ENCODE measurements at regions not wholly inside any gene's neighbourhood (a gene's known extent, or its start where the extent isn't known, plus 50 kb on each side); places are given as distances from the start of the nearest gene placed in this dataset.
"Not testable (repeated sequence)": the region's sequence is repeated elsewhere in the genome, so short reads cannot be mapped to it uniquely, and the experiment has no call there.

- no peak overlapping the region for H3K27ac ChIP-seq (ENCODE audit: low read depth, low read length)
- no peaks in the 10 kb centered on the region for H3K9me3 ChIP-seq (ENCODE audit: low read length)
- no peaks in the 10 kb centered on the region for H3K4me1 ChIP-seq (ENCODE audit: insufficient read depth, low read length)
- H3K9ac ChIP-seq (ENCODE audit: low read length) = no peak overlapping the region
- H3K4me3 ChIP-seq (ENCODE audit: low read depth in 1 of 2, low read length in 2 of 2) = no peak overlapping the region
- H3K36me3 ChIP-seq (ENCODE audit: insufficient read depth, low read length) = no peaks in the 10 kb centered on the region
- no peaks in the 10 kb centered on the region for H3K27me3 ChIP-seq (ENCODE audit: control insufficient read depth in 1 of 2, insufficient read depth in 2 of 2, low read length in 2 of 2)
Observed at GRCh38 chr13:21917086-21918015, 246.5 kb downstream of the FGF9 start.

GRCh38 chr13:21920802-21921201, 249.9 kb downstream of the FGF9 start:
- not testable (repeated sequence) for H3K27me3 ChIP-seq (ENCODE audit: control insufficient read depth in 1 of 2, insufficient read depth in 2 of 2, low read length in 2 of 2); H3K9me3 ChIP-seq (ENCODE audit: low read length); H3K9ac ChIP-seq (ENCODE audit: low read length); H3K36me3 ChIP-seq (ENCODE audit: insufficient read depth, low read length); H3K27ac ChIP-seq (ENCODE audit: low read depth, low read length); H3K4me1 ChIP-seq (ENCODE audit: insufficient read depth, low read length); H3K4me3 ChIP-seq (ENCODE audit: low read depth in 1 of 2, low read length in 2 of 2)

- H3K9me3 ChIP-seq (ENCODE audit: low read length) = no peaks in the 10 kb centered on the region
- H3K36me3 ChIP-seq (ENCODE audit: insufficient read depth, low read length) = no peaks in the 10 kb centered on the region
- no peaks in the 10 kb centered on the region for H3K27me3 ChIP-seq (ENCODE audit: control insufficient read depth in 1 of 2, insufficient read depth in 2 of 2, low read length in 2 of 2)
- H3K4me3 ChIP-seq (ENCODE audit: low read depth in 1 of 2, low read length in 2 of 2) = no peak overlapping the region
- H3K27ac ChIP-seq (ENCODE audit: low read depth, low read length) = no peak overlapping the region
- no peak overlapping the region for H3K9ac ChIP-seq (ENCODE audit: low read length)
- H3K4me1 ChIP-seq (ENCODE audit: insufficient read depth, low read length) = no peaks in the 10 kb centered on the region
Observed at GRCh38 chr13:21924958-21925357, 254.1 kb downstream of the FGF9 start.

- no peak overlapping the region for H3K4me3 ChIP-seq (ENCODE audit: low read depth in 1 of 2, low read length in 2 of 2)
- H3K4me1 ChIP-seq (ENCODE audit: insufficient read depth, low read length) = no peaks in the 10 kb centered on the region
- no peak overlapping the region for H3K9ac ChIP-seq (ENCODE audit: low read length)
- H3K27ac ChIP-seq (ENCODE audit: low read depth, low read length) = no peak overlapping the region
- H3K9me3 ChIP-seq (ENCODE audit: low read length) = no peaks in the 10 kb centered on the region
- no peaks in the 10 kb centered on the region for H3K27me3 ChIP-seq (ENCODE audit: control insufficient read depth in 1 of 2, insufficient read depth in 2 of 2, low read length in 2 of 2)
- no peaks in the 10 kb centered on the region for H3K36me3 ChIP-seq (ENCODE audit: insufficient read depth, low read length)
Observed at GRCh38 chr13:21925720-21926119, 254.8 kb downstream of the FGF9 start.

- no peaks in the 10 kb centered on the region for H3K4me1 ChIP-seq (ENCODE audit: insufficient read depth, low read length)
- H3K9ac ChIP-seq (ENCODE audit: low read length) = no peak overlapping the region
- no peak overlapping the region for H3K4me3 ChIP-seq (ENCODE audit: low read depth in 1 of 2, low read length in 2 of 2)
- H3K27me3 ChIP-seq (ENCODE audit: control insufficient read depth in 1 of 2, insufficient read depth in 2 of 2, low read length in 2 of 2) = no peaks in the 10 kb centered on the region
- no peaks in the 10 kb centered on the region for H3K9me3 ChIP-seq (ENCODE audit: low read length)
- H3K36me3 ChIP-seq (ENCODE audit: insufficient read depth, low read length) = no peaks in the 10 kb centered on the region
- no peak overlapping the region for H3K27ac ChIP-seq (ENCODE audit: low read depth, low read length)
Observed at GRCh38 chr13:21929400-21929799, 258.5 kb downstream of the FGF9 start.

GRCh38 chr13:21930536-21930935, 259.7 kb downstream of the FGF9 start:
- H3K9ac ChIP-seq (ENCODE audit: low read length) = no peak overlapping the region
- H3K36me3 ChIP-seq (ENCODE audit: insufficient read depth, low read length) = no peaks in the 10 kb centered on the region
- H3K27ac ChIP-seq (ENCODE audit: low read depth, low read length) = no peak overlapping the region
- H3K4me3 ChIP-seq (ENCODE audit: low read depth in 1 of 2, low read length in 2 of 2) = no peak overlapping the region
- no peaks in the 10 kb centered on the region for H3K27me3 ChIP-seq (ENCODE audit: control insufficient read depth in 1 of 2, insufficient read depth in 2 of 2, low read length in 2 of 2)
- no peaks in the 10 kb centered on the region for H3K4me1 ChIP-seq (ENCODE audit: insufficient read depth, low read length)
- no peaks in the 10 kb centered on the region for H3K9me3 ChIP-seq (ENCODE audit: low read length)

GRCh38 chr13:21932578-21932977, 261.7 kb downstream of the FGF9 start:
- Histone ChIP-seq H3K9me3 (ENCODE audit: low read length) (no peaks in the 10 kb centered on the region), H3K4me3 (ENCODE audit: low read depth in 1 of 2, low read length in 2 of 2) (no peak overlapping the region), H3K9ac (ENCODE audit: low read length) (no peak overlapping the region), H3K4me1 (ENCODE audit: insufficient read depth, low read length) (peaks cover 2% of the 10 kb centered on the region), H3K36me3 (ENCODE audit: insufficient read depth, low read length) (no peaks in the 10 kb centered on the region), H3K27ac (ENCODE audit: low read depth, low read length) (no peak overlapping the region), H3K27me3 (ENCODE audit: control insufficient read depth in 1 of 2, insufficient read depth in 2 of 2, low read length in 2 of 2) (no peaks in the 10 kb centered on the region)

- Histone ChIP-seq H3K9ac (ENCODE audit: low read length) (no peak overlapping the region), H3K27me3 (ENCODE audit: control insufficient read depth in 1 of 2, insufficient read depth in 2 of 2, low read length in 2 of 2) (no peaks in the 10 kb centered on the region), H3K9me3 (ENCODE audit: low read length) (no peaks in the 10 kb centered on the region), H3K4me1 (ENCODE audit: insufficient read depth, low read length) (peaks cover 7% of the 10 kb centered on the region), H3K27ac (ENCODE audit: low read depth, low read length) (no peak overlapping the region), H3K4me3 (ENCODE audit: low read depth in 1 of 2, low read length in 2 of 2) (no peak overlapping the region), H3K36me3 (ENCODE audit: insufficient read depth, low read length) (no peaks in the 10 kb centered on the region)
Observed at GRCh38 chr13:21932996-21933395, 262.1 kb downstream of the FGF9 start.

GRCh38 chr13:21934284-21934683, 263.4 kb downstream of the FGF9 start:
- Histone ChIP-seq H3K27ac (ENCODE audit: low read depth, low read length) (no peak overlapping the region), H3K36me3 (ENCODE audit: insufficient read depth, low read length) (no peaks in the 10 kb centered on the region), H3K4me1 (ENCODE audit: insufficient read depth, low read length) (peaks cover 13% of the 10 kb centered on the region), H3K9ac (ENCODE audit: low read length) (no peak overlapping the region), H3K27me3 (ENCODE audit: control insufficient read depth in 1 of 2, insufficient read depth in 2 of 2, low read length in 2 of 2) (no peaks in the 10 kb centered on the region), H3K4me3 (ENCODE audit: low read depth in 1 of 2, low read length in 2 of 2) (no peak overlapping the region), H3K9me3 (ENCODE audit: low read length) (no peaks in the 10 kb centered on the region)

- Histone ChIP-seq H3K36me3 (ENCODE audit: insufficient read depth, low read length) (no peaks in the 10 kb centered on the region), H3K9me3 (ENCODE audit: low read length) (no peaks in the 10 kb centered on the region), H3K27ac (ENCODE audit: low read depth, low read length) (no peak overlapping the region), H3K4me3 (ENCODE audit: low read depth in 1 of 2, low read length in 2 of 2) (no peak overlapping the region), H3K9ac (ENCODE audit: low read length) (no peak overlapping the region), H3K27me3 (ENCODE audit: control insufficient read depth in 1 of 2, insufficient read depth in 2 of 2, low read length in 2 of 2) (no peaks in the 10 kb centered on the region), H3K4me1 (ENCODE audit: insufficient read depth, low read length) (peaks cover 13% of the 10 kb centered on the region)
Observed at GRCh38 chr13:21936674-21937073, 265.8 kb downstream of the FGF9 start.

- Histone ChIP-seq H3K4me3 (ENCODE audit: low read depth in 1 of 2, low read length in 2 of 2) (no peak overlapping the region), H3K36me3 (ENCODE audit: insufficient read depth, low read length) (no peaks in the 10 kb centered on the region), H3K27ac (ENCODE audit: low read depth, low read length) (no peak overlapping the region), H3K27me3 (ENCODE audit: control insufficient read depth in 1 of 2, insufficient read depth in 2 of 2, low read length in 2 of 2) (no peaks in the 10 kb centered on the region), H3K9ac (ENCODE audit: low read length) (no peak overlapping the region), H3K9me3 (ENCODE audit: low read length) (no peaks in the 10 kb centered on the region), H3K4me1 (ENCODE audit: insufficient read depth, low read length) (peaks cover 13% of the 10 kb centered on the region)
Observed at GRCh38 chr13:21938168-21938567, 267.3 kb downstream of the FGF9 start.

GRCh38 chr13:21938636-21939035, 267.8 kb downstream of the FGF9 start:
- H3K36me3 ChIP-seq (ENCODE audit: insufficient read depth, low read length) = no peaks in the 10 kb centered on the region
- no peak overlapping the region for H3K9ac ChIP-seq (ENCODE audit: low read length)
- H3K4me3 ChIP-seq (ENCODE audit: low read depth in 1 of 2, low read length in 2 of 2) = no peak overlapping the region

More at GRCh38 chr13:21938636-21939035, 267.8 kb downstream of the FGF9 start:
- Histone ChIP-seq H3K4me1 (ENCODE audit: insufficient read depth, low read length) (peaks cover 13% of the 10 kb centered on the region), H3K9me3 (ENCODE audit: low read length) (no peaks in the 10 kb centered on the region), H3K27me3 (ENCODE audit: control insufficient read depth in 1 of 2, insufficient read depth in 2 of 2, low read length in 2 of 2) (no peaks in the 10 kb centered on the region), H3K27ac (ENCODE audit: low read depth, low read length) (no peak overlapping the region)

Data from muscle layer of colon (tissue), 2 donors.